ENCODE measurements at regions not wholly inside any gene's neighbourhood (a gene's known extent, or its start where the extent isn't known, plus 50 kb on each side); places are given as distances from the start of the nearest gene placed in this dataset.

GRCh38 chr3:28033059-28033784, 208.2 kb upstream of the CMC1 start:
- Histone ChIP-seq H3K4me2 (ENCODE audit: insufficient read depth, low read length, poor library complexity, severe bottlenecking) (no peak overlapping the region), H3K4me3 (ENCODE audit: low read length in 2 of 2) (no peak overlapping the region), H3K79me1 (ENCODE audit: low read depth, low read length) (no peaks in the 10 kb centered on the region), H4K91ac (ENCODE audit: low read depth, low read length, poor library complexity) (no peak overlapping the region), H3K4me1 (ENCODE audit: control insufficient read depth in 2 of 2, insufficient read depth in 1 of 2, low read depth in 1 of 2, low read length in 2 of 2) (no peaks in the 10 kb centered on the region), H2AK5ac (ENCODE audit: low read depth, low read length) (no peak overlapping the region), H2BK120ac (ENCODE audit: low read depth, low read length) (no peak overlapping the region), H3K23ac (ENCODE audit: low read depth, low read length, poor library complexity) (no peak overlapping the region), H2BK12ac (ENCODE audit: low read length) (no peak overlapping the region), H3K36me3 (replicated peaks in 1 of 2; ENCODE audit: control insufficient read depth in 2 of 2, insufficient read depth in 2 of 2, low read length in 2 of 2) (no peaks in the 10 kb centered on the region), H3K9ac (ENCODE audit: low read depth, low read length, poor library complexity) (no peak overlapping the region), H3K14ac (ENCODE audit: low read length) (no peak overlapping the region), H2BK5ac (ENCODE audit: low read length) (no peak overlapping the region), H3K27me3 (ENCODE audit: control insufficient read depth in 3 of 3, insufficient read depth in 3 of 3, low read depth in 1 of 3, low read length in 3 of 3) (no peaks in the 10 kb centered on the region), H4K8ac (ENCODE audit: low read depth, low read length) (no peak overlapping the region), H2BK15ac (ENCODE audit: low read length) (no peak overlapping the region), H3K9me3 (replicated peaks in 1 of 2; ENCODE audit: control insufficient read depth in 2 of 2, insufficient read depth in 1 of 2, low read depth in 1 of 2, low read length in 2 of 2) (peaks cover 0 to 1% of the 10 kb centered on the region in 2 donors), H3K18ac (ENCODE audit: low read length) (no peak overlapping the region), H2AFZ (ENCODE audit: low read length) (no peak overlapping the region), H3K4ac (ENCODE audit: low read length) (no peak overlapping the region), H3K27ac (replicated peaks; ENCODE audit: low read length) (no peak overlapping the region)
- no CpG with 5 or more reads among the region's 3 CpGs for WGBS, 2 donors (ENCODE audit: extremely low coverage in 2 of 2, insufficient read length in 2 of 2, insufficient replicate concordance in 1 of 2)
- no peak for DNase-seq (ENCODE audit: low spot score)

- no CpG with 5 or more reads among the region's 4 CpGs for WGBS, 2 donors (ENCODE audit: extremely low coverage in 2 of 2, insufficient read length in 2 of 2, insufficient replicate concordance in 1 of 2)
- Histone ChIP-seq H3K9ac (ENCODE audit: low read depth, low read length, poor library complexity) (no peak overlapping the region), H3K36me3 (replicated peaks in 1 of 2; ENCODE audit: control insufficient read depth in 2 of 2, insufficient read depth in 2 of 2, low read length in 2 of 2) (no peaks in the 10 kb centered on the region), H4K8ac (ENCODE audit: low read depth, low read length) (no peak overlapping the region), H2AFZ (ENCODE audit: low read length) (no peak overlapping the region), H2BK120ac (ENCODE audit: low read depth, low read length) (no peak overlapping the region), H3K79me1 (ENCODE audit: low read depth, low read length) (no peaks in the 10 kb centered on the region), H3K18ac (ENCODE audit: low read length) (no peak overlapping the region), H3K14ac (ENCODE audit: low read length) (no peak overlapping the region), H3K4ac (ENCODE audit: low read length) (no peak overlapping the region), H2BK12ac (ENCODE audit: low read length) (no peak overlapping the region), H4K91ac (ENCODE audit: low read depth, low read length, poor library complexity) (no peak overlapping the region), H3K9me3 (replicated peaks in 1 of 2; ENCODE audit: control insufficient read depth in 2 of 2, insufficient read depth in 1 of 2, low read depth in 1 of 2, low read length in 2 of 2) (peaks cover 0 to 1% of the 10 kb centered on the region in 2 donors), H2AK5ac (ENCODE audit: low read depth, low read length) (no peak overlapping the region), H3K4me3 (ENCODE audit: low read length in 2 of 2) (no peak overlapping the region), H3K4me2 (ENCODE audit: insufficient read depth, low read length, poor library complexity, severe bottlenecking) (no peak overlapping the region), H3K23ac (ENCODE audit: low read depth, low read length, poor library complexity) (no peak overlapping the region), H2BK5ac (ENCODE audit: low read length) (no peak overlapping the region), H3K27me3 (ENCODE audit: control insufficient read depth in 3 of 3, insufficient read depth in 3 of 3, low read depth in 1 of 3, low read length in 3 of 3) (no peaks in the 10 kb centered on the region), H3K4me1 (ENCODE audit: control insufficient read depth in 2 of 2, insufficient read depth in 1 of 2, low read depth in 1 of 2, low read length in 2 of 2) (no peaks in the 10 kb centered on the region), H3K27ac (replicated peaks; ENCODE audit: low read length) (no peak overlapping the region), H2BK15ac (ENCODE audit: low read length) (no peak overlapping the region)
- DNase-seq (ENCODE audit: low spot score): no peak
Observed at GRCh38 chr3:28036599-28037575, 204.5 kb upstream of the CMC1 start.

GRCh38 chr3:28039234-28039633, 202.2 kb upstream of the CMC1 start:
- Histone ChIP-seq H2BK15ac (ENCODE audit: low read length) (no peak overlapping the region), H3K4me2 (ENCODE audit: insufficient read depth, low read length, poor library complexity, severe bottlenecking) (no peak overlapping the region), H4K8ac (ENCODE audit: low read depth, low read length) (no peak overlapping the region), H3K14ac (ENCODE audit: low read length) (no peak overlapping the region), H2AK5ac (ENCODE audit: low read depth, low read length) (no peak overlapping the region), H3K18ac (ENCODE audit: low read length) (no peak overlapping the region), H3K4me1 (ENCODE audit: control insufficient read depth in 2 of 2, insufficient read depth in 1 of 2, low read depth in 1 of 2, low read length in 2 of 2) (no peaks in the 10 kb centered on the region), H3K27me3 (ENCODE audit: control insufficient read depth in 3 of 3, insufficient read depth in 3 of 3, low read depth in 1 of 3, low read length in 3 of 3) (no peaks in the 10 kb centered on the region), H2BK5ac (ENCODE audit: low read length) (no peak overlapping the region), H3K9ac (ENCODE audit: low read depth, low read length, poor library complexity) (no peak overlapping the region), H2BK120ac (ENCODE audit: low read depth, low read length) (no peak overlapping the region), H2AFZ (ENCODE audit: low read length) (no peak overlapping the region), H3K4ac (ENCODE audit: low read length) (no peak overlapping the region), H2BK12ac (ENCODE audit: low read length) (no peak overlapping the region), H3K9me3 (replicated peaks in 1 of 2; ENCODE audit: control insufficient read depth in 2 of 2, insufficient read depth in 1 of 2, low read depth in 1 of 2, low read length in 2 of 2) (no peaks in the 10 kb centered on the region), H3K23ac (ENCODE audit: low read depth, low read length, poor library complexity) (no peak overlapping the region), H3K4me3 (ENCODE audit: low read length in 2 of 2) (no peak overlapping the region), H3K79me1 (ENCODE audit: low read depth, low read length) (no peaks in the 10 kb centered on the region), H3K27ac (replicated peaks; ENCODE audit: low read length) (no peak overlapping the region), H4K91ac (ENCODE audit: low read depth, low read length, poor library complexity) (no peak overlapping the region), H3K36me3 (replicated peaks in 1 of 2; ENCODE audit: control insufficient read depth in 2 of 2, insufficient read depth in 2 of 2, low read length in 2 of 2) (no peaks in the 10 kb centered on the region)
- DNase-seq (ENCODE audit: low spot score): no peak
- WGBS, 2 donors (ENCODE audit: extremely low coverage in 2 of 2, insufficient read length in 2 of 2, insufficient replicate concordance in 1 of 2): no CpG with 5 or more reads among the region's 3 CpGs

- no CpG with 5 or more reads among the region's 1 CpG for whole genome bisulfite sequencing, 2 donors (ENCODE audit: extremely low coverage in 2 of 2, insufficient read length in 2 of 2, insufficient replicate concordance in 1 of 2)
- Histone ChIP-seq H4K8ac (ENCODE audit: low read depth, low read length) (no peak overlapping the region), H2BK12ac (ENCODE audit: low read length) (no peak overlapping the region), H2AK5ac (ENCODE audit: low read depth, low read length) (no peak overlapping the region), H3K79me1 (ENCODE audit: low read depth, low read length) (no peaks in the 10 kb centered on the region), H2BK15ac (ENCODE audit: low read length) (no peak overlapping the region), H4K91ac (ENCODE audit: low read depth, low read length, poor library complexity) (no peak overlapping the region), H3K18ac (ENCODE audit: low read length) (no peak overlapping the region), H3K23ac (ENCODE audit: low read depth, low read length, poor library complexity) (no peak overlapping the region), H3K36me3 (replicated peaks in 1 of 2; ENCODE audit: control insufficient read depth in 2 of 2, insufficient read depth in 2 of 2, low read length in 2 of 2) (no peaks in the 10 kb centered on the region), H2AFZ (ENCODE audit: low read length) (no peak overlapping the region), H3K4me1 (ENCODE audit: control insufficient read depth in 2 of 2, insufficient read depth in 1 of 2, low read depth in 1 of 2, low read length in 2 of 2) (no peaks in the 10 kb centered on the region), H3K14ac (ENCODE audit: low read length) (no peak overlapping the region), H3K9ac (ENCODE audit: low read depth, low read length, poor library complexity) (no peak overlapping the region), H3K27me3 (ENCODE audit: control insufficient read depth in 3 of 3, insufficient read depth in 3 of 3, low read depth in 1 of 3, low read length in 3 of 3) (no peaks in the 10 kb centered on the region), H2BK5ac (ENCODE audit: low read length) (no peak overlapping the region), H2BK120ac (ENCODE audit: low read depth, low read length) (no peak overlapping the region), H3K27ac (replicated peaks; ENCODE audit: low read length) (no peak overlapping the region), H3K4ac (ENCODE audit: low read length) (no peak overlapping the region), H3K4me3 (ENCODE audit: low read length in 2 of 2) (no peak overlapping the region), H3K4me2 (ENCODE audit: insufficient read depth, low read length, poor library complexity, severe bottlenecking) (no peak overlapping the region), H3K9me3 (replicated peaks in 1 of 2; ENCODE audit: control insufficient read depth in 2 of 2, insufficient read depth in 1 of 2, low read depth in 1 of 2, low read length in 2 of 2) (no peaks in the 10 kb centered on the region)
- no peak for DNase-seq (ENCODE audit: low spot score)
Observed at GRCh38 chr3:28039829-28040228, 201.6 kb upstream of the CMC1 start.
